Left colon (tissue), 2 donors: ENCODE measurements at regions not wholly inside any gene's neighbourhood (a gene's known extent, or its start where the extent isn't known, plus 50 kb on each side); places are given as distances from the start of the nearest gene placed in this dataset.
"Not testable (repeated sequence)": the region's sequence is repeated elsewhere in the genome, so short reads cannot be mapped to it uniquely, and the experiment has no call there.

Source experiments
- ATAC-seq: fragments of 200-7000 bp; cut with Tn5 transposase; one replicate; pipeline ENCODE4 v1.9.1; 2020; ENCODE audit warnings: mild to moderate bottlenecking, moderate library complexity
- DNase-seq, 2 donors: peaks; one replicate each; pipeline ENCODE4 v3.0.0-alpha.2; 2020
- intact Hi-C, 2 donors: fragments of 100-400 bp; cut with DNase I in 1 of 2; cut with micrococcal nuclease in 1 of 2; formaldehyde crosslinking; loops; one replicate each; pipeline versions ENCODE4 v1.11.2 to v1.14.0; 2022; cut with DNase I, micrococcal nuclease
- donor health status: DM: no; HTN: no; CAD: no.
- donor health status: DM: yes; HTN: yes; CAD: no.

GRCh38 chr12:91763654-91764370 lies 381.8 kb downstream of the BTG1 start:
- intact Hi-C loops: no loop called here
- ATAC-seq: no peak
- DNase-seq: no peak

- ATAC-seq (no peak), DNase-seq (no peak)
- intact Hi-C loops: no loop called here
Observed at GRCh38 chr12:91753649-91754048, 392.0 kb downstream of the BTG1 start.

GRCh38 chr12:91746976-91747375 lies 398.7 kb downstream of the BTG1 start:
- ATAC-seq (no peak), DNase-seq (no peak)
- intact Hi-C loops: no loop called here

- no peak for ATAC-seq
- DNase-seq: no peak
- intact Hi-C loops: no loop called here
Observed at GRCh38 chr12:91744597-91744996, 401.0 kb downstream of the BTG1 start.

GRCh38 chr12:91743704-91744321 lies 401.8 kb downstream of the BTG1 start:
- intact Hi-C loops: no loop called here
- DNase-seq: no peak
- no peak for ATAC-seq

- intact Hi-C loops: no loop called here
- ATAC-seq: no peak
- no peak for DNase-seq
Observed at GRCh38 chr12:91743280-91743679, 402.4 kb downstream of the BTG1 start.

- intact Hi-C loops: no loop called here
Observed at GRCh38 chr12:91741932-91742331, 403.7 kb downstream of the BTG1 start.

GRCh38 chr12:91733846-91734245 lies 411.8 kb downstream of the BTG1 start:
- intact Hi-C loops, ATAC-seq, DNase-seq: not testable (repeated sequence)

More at GRCh38 chr12:91741932-91742331, 403.7 kb downstream of the BTG1 start:
- ATAC-seq: no peak
- no peak for DNase-seq

- ATAC-seq: no peak
- intact Hi-C loops: no loop called here
Observed at GRCh38 chr12:91732086-91732485, 413.6 kb downstream of the BTG1 start.

GRCh38 chr12:91729543-91729942 lies 416.1 kb downstream of the BTG1 start:
- no peak for ATAC-seq
- no peak for DNase-seq
- intact Hi-C loops: no loop called here

More at GRCh38 chr12:91732086-91732485, 413.6 kb downstream of the BTG1 start:
- DNase-seq: no peak

- intact Hi-C loops: no loop called here
Observed at GRCh38 chr12:91723191-91723590, 422.5 kb downstream of the BTG1 start.

GRCh38 chr12:91722072-91722471 lies 423.6 kb downstream of the BTG1 start:
- DNase-seq (no peak), ATAC-seq (no peak)
- intact Hi-C loops: no loop called here

More at GRCh38 chr12:91723191-91723590, 422.5 kb downstream of the BTG1 start:
- DNase-seq (no peak), ATAC-seq (no peak)

- intact Hi-C loops: no loop called here
- DNase-seq: no peak
- ATAC-seq: no peak
Observed at GRCh38 chr12:91721023-91721422, 424.6 kb downstream of the BTG1 start.

- intact Hi-C loops: no loop called here
- no peak for ATAC-seq
- DNase-seq: no peak
Observed at GRCh38 chr12:91718326-91718725, 427.3 kb downstream of the BTG1 start.

GRCh38 chr12:91717804-91718203 lies 427.8 kb downstream of the BTG1 start:
- intact Hi-C loops: no loop called here
- DNase-seq: no peak
- no peak for ATAC-seq

GRCh38 chr12:91711925-91712324 lies 433.7 kb downstream of the BTG1 start:
- intact Hi-C loops, ATAC-seq, DNase-seq: not testable (repeated sequence)

- ATAC-seq (no peak), DNase-seq (no peak)
- intact Hi-C loops: no loop called here
Observed at GRCh38 chr12:91706466-91706865, 439.2 kb downstream of the BTG1 start.

- ATAC-seq (no peak), DNase-seq (no peak)
- intact Hi-C loops: no loop called here
Observed at GRCh38 chr12:91704446-91704845, 441.2 kb downstream of the BTG1 start.

- DNase-seq (no peak), ATAC-seq (no peak)
- intact Hi-C loops: no loop called here
Observed at GRCh38 chr12:91703491-91704283, 442.0 kb downstream of the BTG1 start.
